Fibroblast of mammary gland (primary cell): ENCODE measurements at regions not wholly inside any gene's neighbourhood (a gene's known extent, or its start where the extent isn't known, plus 50 kb on each side); places are given as distances from the start of the nearest gene placed in this dataset.

Source experiments
- DNase-seq: peaks from one replicate; pipeline ENCODE4 v3.0.0-alpha.2; 2010; ENCODE audit warnings: low read depth
- H3K4me3 ChIP-seq: 2 replicates; pipeline ENCODE4 v1.5.1; 2011; ENCODE audit warnings: low read depth, mild to moderate bottlenecking, low read length, moderate library complexity; ENCODE audit not compliant: control insufficient read depth
- CTCF ChIP-seq: conservative IDR thresholded peaks from 2 replicates; pipeline ENCODE4 v1.5.1; 2011; ENCODE audit warnings: low read depth, low read length, inconsistent platforms; ENCODE audit not compliant: control insufficient read depth, insufficient read depth

DNA sequence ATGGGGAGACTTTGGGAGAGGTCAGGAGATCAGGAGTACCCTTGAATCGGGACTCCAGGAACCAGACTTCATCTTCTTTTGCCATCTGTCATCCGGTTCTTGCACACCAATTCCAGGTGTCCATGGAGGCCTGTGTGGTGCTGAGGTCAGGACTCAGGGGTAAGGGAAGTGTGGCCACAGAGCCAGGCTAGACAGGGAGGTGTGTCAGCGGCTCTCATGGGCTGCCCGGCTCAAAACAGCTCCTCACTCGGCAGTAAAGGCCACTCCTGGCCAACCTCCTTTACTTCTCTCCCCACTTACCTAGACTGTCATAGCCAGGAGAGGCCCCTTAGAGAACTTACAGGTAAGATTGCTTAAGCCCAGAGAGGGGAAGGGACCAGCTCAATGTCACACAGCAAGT lies 75.7 kb upstream of the NECTIN1 start:
- TF ChIP-seq CTCF: no peak
- no peak overlapping the region for H3K4me3 ChIP-seq
- DNase-seq: no peak

GRCh38 chr11:119803726-119804294 lies 74.8 kb upstream of the NECTIN1 start:
- TF ChIP-seq CTCF: no peak
- H3K4me3 ChIP-seq: no peak overlapping the region
- DNase-seq: no peak

DNA sequence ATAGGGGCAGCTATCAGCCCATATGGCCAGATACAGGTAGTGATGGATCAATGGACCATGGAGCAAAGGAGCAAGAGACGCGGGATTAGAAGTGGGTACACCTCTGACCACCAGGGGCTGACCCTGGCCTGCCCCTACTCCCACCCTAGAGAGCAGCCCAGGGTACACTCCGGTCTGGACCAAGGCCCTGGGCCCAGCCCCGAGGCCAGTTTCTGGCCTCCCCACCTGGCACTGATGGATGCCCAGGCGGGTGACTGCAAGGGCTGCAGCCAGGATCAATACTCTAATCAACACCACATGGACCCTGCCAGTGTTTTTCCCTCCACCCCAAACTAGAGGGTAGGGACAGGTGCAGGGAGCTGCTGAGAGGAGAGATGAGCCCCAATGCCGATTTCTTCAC lies 74.1 kb upstream of the NECTIN1 start:
- no peak overlapping the region for H3K4me3 ChIP-seq
- DNase-seq: no peak
- TF ChIP-seq CTCF: no peak

- no peak for DNase-seq
- H3K4me3 ChIP-seq: no peak overlapping the region
- TF ChIP-seq CTCF: no peak
These were observed 73.7 kb upstream of the NECTIN1 start for GRCh38 chr11:119802670-119803069.

- no peak for TF ChIP-seq CTCF
- DNase-seq: no peak
- H3K4me3 ChIP-seq: no peak overlapping the region
These were observed 71.6 kb upstream of the NECTIN1 start for GRCh38 chr11:119800619-119801018.

DNA sequence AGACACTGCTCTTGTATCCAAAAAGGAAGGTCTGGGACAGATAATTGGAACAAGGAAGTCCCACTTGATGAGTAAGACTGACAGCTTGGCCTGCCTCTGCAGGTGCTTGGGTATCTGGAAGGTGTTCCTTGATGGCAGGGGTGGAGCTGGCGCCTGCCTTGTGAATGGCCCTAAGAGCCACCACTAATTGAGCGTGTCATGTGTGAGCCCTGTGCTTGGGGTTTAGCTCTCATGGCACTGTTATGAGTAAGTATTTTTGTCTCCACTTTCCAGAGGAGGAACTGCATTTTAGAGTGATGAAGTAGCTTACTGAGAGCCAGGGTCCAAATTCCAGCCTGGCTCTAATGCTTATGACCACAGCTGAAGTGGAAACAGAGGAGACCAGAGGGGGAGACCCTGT lies 71.2 kb upstream of the NECTIN1 start:
- no peak overlapping the region for H3K4me3 ChIP-seq
- DNase-seq: no peak
- no peak for TF ChIP-seq CTCF

- no peak for TF ChIP-seq CTCF
- no peak for DNase-seq
These were observed 69.7 kb upstream of the NECTIN1 start for GRCh38 chr11:119798656-119799055.

More at GRCh38 chr11:119798656-119799055, 69.7 kb upstream of the NECTIN1 start:
- H3K4me3 ChIP-seq: no peak overlapping the region
